Epithelial cell of prostate (primary cell): ENCODE measurements at regions not wholly inside any gene's neighbourhood (a gene's known extent, or its start where the extent isn't known, plus 50 kb on each side); places are given as distances from the start of the nearest gene placed in this dataset.

Experiments
- DNase-seq: peaks from one replicate; pipeline ENCODE4 v3.0.0-alpha.2; 2011; ENCODE audit warnings: low read depth, low spot score
- H3K27ac ChIP-seq: fragments of 450-650 bp; 2 replicates; pipeline ENCODE4 v1.5.1; 2017; ENCODE audit warnings: mild to moderate bottlenecking

DNA sequence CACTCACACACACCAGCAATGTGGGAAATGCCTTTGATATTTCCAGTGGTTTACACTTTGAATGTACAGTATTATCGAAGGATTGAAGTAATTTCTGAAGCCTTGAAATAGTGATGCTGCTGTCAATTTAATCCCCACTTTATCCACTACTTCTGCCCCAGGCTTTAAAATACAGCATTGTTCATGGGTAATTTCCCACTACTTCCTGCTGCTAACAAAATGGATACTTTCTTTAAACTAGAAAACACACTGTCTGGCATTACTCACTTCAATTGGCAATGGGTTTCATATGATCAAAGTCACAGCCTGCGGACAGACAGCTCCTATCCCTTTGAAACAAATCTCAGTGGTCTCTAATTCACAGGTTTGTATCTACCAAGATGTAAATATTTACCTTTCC is 292.2 kb downstream of the CDH11 start:
- H3K27ac ChIP-seq, result no peak overlapping the region
- no peak for DNase-seq

DNA sequence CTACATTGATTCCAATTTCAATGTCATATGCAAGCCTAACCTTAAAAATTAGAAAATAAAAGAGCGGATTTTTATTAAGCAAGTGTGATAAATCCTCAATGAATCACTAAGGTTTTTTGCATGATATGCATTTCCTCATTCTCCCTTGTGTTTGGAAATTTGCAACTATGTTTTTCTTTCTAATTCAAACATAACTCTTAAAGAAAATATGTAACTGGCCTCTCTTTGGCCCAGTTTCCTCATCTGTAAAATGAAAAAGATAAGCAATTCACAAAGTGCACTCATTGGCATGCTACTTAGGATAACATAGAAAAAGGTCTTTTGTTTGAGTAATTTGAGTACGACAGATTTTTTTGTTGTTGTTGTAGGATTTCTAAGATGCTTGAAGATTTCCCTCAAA is 295.5 kb downstream of the CDH11 start:
- DNase-seq, result no peak
- H3K27ac ChIP-seq, result no peak overlapping the region

DNA sequence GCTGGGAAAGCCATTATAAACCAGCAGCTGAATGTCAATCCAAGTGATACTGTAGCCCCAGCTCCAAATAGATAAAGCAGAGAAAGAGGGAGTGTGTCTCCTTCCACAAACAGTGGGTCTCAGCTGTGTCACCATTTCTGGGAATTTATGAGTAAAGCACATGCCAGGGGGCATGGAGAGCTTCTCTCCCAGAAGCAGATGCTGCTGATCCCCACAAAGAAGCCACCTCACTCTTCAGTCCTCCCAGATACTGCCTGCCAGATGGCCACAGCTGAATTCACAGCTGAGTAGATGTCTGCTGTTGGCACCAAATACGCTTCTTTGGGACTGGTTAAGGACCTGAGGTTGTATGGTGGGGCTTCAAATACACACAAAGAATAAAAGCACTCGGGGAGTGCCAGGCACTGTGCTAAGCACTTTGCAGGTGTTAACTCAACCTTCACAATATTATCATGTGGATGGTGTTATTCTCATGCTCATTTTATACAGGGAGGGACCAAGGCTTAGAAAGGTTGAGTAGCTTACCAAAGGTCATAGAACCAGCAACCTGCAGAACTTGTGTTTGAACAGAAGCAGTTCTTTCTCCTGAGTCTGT is 298.3 kb downstream of the CDH11 start:
- DNase-seq, result no peak
- H3K27ac ChIP-seq, result no peak overlapping the region

GRCh38 chr16:64809876-64810629 is 311.8 kb downstream of the CDH11 start:
- no peak overlapping the region for H3K27ac ChIP-seq
- no peak for DNase-seq

DNA sequence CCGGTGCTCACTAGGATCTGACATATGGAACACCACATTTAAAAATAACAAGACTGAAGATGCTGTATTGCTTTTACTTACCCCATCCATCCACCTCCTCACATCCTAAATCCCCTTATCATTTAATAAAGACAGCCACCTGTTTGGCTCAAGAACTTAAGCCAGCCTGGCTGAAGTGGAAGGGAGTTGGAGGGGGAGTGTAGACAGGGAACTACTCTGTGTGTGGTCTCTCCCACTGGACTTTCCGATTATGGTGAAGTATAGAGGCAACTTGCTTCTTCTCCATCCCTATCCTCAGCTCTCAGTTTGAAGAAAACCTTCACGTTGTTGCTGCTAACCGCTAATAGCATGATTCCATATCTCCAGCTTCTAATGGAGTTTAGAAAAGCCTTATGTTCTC is 313.4 kb downstream of the CDH11 start:
- H3K27ac ChIP-seq, result no peak overlapping the region
- no peak for DNase-seq

DNA sequence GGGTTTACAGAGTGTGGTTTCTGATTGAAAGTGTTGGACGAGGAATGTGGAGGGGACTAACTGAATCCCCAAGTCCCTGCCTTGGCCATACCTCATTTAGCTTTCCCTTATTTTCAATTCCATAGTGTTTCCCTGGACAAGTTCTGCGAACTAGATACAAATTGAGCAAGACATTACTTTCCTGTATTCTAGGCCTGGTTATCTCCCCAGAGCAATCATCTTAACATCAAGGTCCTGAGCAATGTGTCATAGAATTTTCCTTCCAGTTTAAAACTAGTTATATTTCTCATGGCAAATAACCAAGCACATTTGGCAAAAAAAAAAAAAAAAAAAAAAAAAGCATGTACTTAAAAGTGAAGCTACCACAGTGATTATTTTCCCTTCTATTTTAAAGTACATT is 330.1 kb downstream of the CDH11 start:
- DNase-seq, result no peak
- H3K27ac ChIP-seq, result no peak overlapping the region

GRCh38 chr16:64784635-64785034 is 337.2 kb downstream of the CDH11 start:
- DNase-seq, result no peak
- no peak overlapping the region for H3K27ac ChIP-seq

DNA sequence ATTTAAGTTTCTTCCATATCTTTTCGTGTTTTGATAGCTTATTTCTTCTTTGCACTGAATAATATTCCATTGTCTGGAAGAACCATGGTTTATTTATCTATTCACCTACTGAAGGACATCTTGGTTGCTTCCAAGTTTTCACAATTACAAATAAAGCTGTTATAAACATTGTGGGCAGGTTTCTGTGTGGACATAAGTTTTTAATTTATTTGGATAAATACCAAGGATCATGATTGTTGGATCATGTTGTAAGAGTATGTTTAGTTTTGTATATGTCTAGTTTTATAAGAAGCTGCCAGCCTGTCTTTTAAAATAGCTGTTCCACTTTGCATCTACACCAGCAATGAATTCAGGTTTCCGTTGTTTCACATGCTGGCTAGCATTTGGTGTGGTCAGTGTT is 339.4 kb downstream of the CDH11 start:
- DNase-seq, result no peak

DNA sequence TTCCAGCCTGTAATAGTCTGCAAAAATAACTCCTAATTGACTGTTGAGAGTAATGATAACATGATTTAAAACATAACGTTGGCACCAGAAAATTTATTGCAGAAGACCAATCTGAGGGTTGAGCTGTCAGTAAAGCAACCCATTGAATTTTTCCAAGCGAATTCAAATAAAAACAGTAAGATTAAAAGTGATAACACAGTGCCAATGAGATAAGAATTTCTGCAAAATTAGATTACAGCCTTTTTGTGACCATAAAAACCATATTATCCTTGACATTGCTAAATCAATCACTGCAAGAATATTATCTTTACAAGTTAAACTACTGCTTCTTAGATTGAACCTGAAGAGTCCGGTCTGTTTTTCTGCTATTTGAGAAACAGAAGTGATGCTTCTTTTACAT is 341.4 kb downstream of the CDH11 start:
- no peak for DNase-seq
- no peak overlapping the region for H3K27ac ChIP-seq

More for the DNA sequence above, 339.4 kb downstream of the CDH11 start:
- H3K27ac ChIP-seq, result no peak overlapping the region

- H3K27ac ChIP-seq, result no peak overlapping the region
- no peak for DNase-seq
These were observed 343.1 kb downstream of the CDH11 start for GRCh38 chr16:64778777-64779176.

DNA sequence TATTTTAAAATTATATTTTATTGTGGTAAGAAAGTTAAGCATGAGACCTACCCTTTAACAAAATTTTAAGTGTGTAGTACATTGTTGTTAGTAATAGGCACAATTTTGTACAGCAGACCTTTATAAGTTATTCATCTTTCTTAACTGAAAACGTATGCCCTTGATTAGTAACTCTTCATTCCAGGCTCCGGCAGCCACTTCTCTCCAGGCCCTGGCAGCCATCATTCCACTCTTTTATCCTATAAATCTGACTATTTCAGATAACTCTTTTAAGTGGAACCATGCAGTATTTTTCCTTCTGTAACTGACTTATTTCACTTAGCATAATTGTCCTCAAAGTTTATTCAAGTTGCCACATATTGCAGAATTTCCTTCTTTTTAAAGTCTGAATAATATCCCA is 348.2 kb downstream of the CDH11 start:
- no peak overlapping the region for H3K27ac ChIP-seq
- no peak for DNase-seq

- H3K27ac ChIP-seq, result no peak overlapping the region
- DNase-seq, result no peak
These were observed 348.7 kb downstream of the CDH11 start for GRCh38 chr16:64773184-64773583.

DNA sequence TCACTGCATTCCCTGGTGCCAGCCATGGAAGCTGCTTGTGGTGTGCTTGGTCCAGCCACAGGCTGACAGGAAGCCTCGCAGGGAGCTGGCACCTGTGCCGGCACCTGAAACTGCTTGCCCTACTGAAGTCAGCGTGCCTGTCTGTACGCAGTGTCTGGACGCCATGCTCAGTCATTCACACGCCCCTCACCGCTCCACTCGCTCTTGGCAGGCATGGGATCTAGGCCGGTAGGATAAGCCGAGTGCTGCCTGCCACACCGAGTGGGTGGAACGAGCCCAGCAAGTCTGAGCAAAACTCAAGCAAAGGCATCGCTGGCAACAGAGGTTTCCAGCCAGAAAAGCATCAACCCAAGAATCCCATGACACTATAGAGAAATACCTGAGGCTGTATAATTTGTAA is 350.6 kb downstream of the CDH11 start:
- H3K27ac ChIP-seq, result no peak overlapping the region
- DNase-seq, result no peak

DNA sequence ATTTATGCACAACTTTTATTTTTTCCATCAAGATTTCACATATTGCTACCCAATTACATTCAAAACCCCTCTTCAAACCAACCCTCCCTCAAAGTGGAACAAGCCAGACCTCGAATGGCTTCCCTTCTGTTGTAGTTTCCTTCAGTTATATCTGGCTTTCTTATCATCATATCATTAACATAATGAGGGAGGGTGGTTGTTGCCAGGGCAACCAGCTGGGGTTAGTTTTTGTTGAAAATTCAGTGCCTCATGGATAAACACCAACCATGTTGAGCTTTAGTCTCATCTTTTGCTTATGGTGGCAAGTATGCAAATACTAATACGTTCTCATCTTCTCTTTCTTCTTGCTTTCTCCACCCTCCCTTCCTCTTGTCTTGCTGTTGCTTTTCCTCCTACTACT is 359.7 kb downstream of the CDH11 start:
- H3K27ac ChIP-seq, result no peak overlapping the region
- DNase-seq, result no peak

- DNase-seq, result no peak
- H3K27ac ChIP-seq, result no peak overlapping the region
These were observed 367.6 kb downstream of the CDH11 start for GRCh38 chr16:64754279-64754678.

DNA sequence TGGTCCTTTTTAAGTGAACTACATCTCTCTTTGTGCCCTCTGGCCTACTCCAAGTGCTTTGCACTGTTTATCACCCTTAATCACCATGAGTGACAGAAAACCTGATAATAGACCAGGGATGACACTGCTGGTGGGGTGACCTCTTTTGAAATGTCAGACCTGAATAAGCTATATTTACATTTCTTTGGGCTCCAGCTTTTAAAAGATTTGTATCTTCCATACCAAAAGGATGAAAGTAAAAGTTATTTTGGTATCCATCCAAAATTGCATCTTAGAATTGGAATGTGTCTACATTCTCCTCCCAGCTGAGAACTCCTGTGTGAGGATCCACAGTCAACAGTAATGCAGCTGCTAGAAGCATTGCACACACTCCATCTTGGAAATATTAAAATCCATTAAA is 370.0 kb downstream of the CDH11 start:
- no peak overlapping the region for H3K27ac ChIP-seq
- DNase-seq, result no peak

- no peak overlapping the region for H3K27ac ChIP-seq
- no peak for DNase-seq
These were observed 372.5 kb downstream of the CDH11 start for GRCh38 chr16:64749346-64749745.

DNA sequence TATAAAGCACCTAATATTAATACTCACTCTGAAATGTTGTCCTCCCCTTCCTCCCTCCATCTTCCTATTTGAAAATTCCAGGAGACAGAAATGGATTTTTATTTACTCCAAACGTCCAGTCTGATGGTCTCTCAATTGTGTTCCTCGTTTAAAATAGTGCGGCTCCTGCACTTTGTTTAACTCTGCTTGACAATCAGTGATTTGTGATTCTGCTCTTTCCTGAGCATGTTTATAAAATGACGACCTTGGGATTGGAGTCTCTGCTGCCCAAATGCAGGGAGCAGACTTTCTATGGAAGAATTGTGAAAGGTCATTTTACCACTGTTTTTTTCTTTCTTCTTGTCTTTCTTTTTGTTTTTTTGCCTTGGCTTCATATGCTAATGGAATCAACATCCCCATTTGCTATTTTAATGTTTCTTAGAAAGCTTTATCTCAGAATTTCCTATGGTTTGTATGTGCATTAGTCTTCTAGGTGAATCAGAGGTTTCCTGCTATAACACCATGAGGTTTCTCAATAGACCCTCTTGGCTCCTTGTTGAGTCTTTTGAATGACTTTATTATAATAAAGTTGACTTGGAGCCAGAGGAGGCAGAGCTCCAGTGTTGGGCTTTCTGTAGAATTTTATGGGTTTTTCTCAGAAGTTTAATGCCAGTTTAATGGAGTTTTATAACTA is 376.5 kb downstream of the CDH11 start:
- H3K27ac ChIP-seq, result no peak overlapping the region
- DNase-seq, result no peak

DNA sequence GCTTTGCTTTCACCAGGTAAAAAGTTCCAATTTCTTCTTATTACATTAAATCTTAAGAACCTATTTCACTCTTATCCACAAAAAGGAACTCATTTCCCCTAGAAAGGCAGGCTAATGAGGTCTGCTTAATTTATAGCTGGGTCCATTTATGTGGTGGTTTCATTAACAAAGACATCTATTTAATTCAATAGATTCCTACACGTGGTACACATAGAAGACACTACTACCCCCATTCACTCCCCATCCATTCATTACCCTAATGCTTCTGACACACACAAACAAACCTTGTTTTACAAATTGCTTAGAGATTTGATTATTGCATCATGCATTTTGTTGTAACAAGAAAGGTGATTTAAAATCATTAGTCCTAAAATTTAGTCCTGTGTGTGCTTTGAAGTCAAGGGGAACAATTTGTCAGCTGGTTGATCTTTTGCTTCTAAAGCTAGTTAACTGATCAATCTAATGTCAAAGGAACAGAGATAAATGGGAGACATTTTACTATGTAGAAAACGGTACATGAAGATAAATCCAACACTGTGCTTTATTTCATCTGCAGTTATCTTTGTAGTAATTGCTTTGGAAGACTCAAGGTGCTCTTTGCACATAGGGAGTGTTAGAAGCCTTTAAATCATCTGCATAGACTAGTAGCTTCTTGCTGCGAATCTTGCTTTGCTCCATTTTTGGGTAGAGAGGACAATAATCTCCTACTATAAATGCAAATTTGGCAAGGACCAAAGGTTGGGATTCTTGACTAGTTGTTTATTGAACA is 379.2 kb downstream of the CDH11 start:
- DNase-seq, result no peak
- H3K27ac ChIP-seq, result no peak overlapping the region

DNA sequence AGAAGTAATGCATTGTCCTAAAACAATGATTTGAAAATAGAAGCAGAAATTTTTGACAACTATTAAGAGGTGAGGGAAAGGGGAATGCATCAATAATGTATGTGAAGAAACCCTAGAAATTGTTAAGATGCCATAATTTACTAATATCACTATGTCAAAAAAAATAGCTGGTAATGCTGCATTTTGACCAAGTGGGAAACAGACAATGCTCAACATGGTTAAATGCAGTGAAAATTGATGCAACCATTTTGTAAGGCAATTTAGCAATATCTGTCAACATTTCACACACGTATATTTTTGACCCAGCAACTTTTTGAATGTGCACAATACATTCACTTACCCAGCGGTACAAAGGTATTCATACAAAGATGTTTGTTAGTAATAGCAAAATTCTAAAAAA is 381.6 kb downstream of the CDH11 start:
- no peak overlapping the region for H3K27ac ChIP-seq
- DNase-seq, result no peak
